Neural progenitor cell (in vitro differentiated cells): ENCODE measurements at regions not wholly inside any gene's neighbourhood (a gene's known extent, or its start where the extent isn't known, plus 50 kb on each side); places are given as distances from the start of the nearest gene placed in this dataset.

Experiments used
- CTCF ChIP-seq: fragments of 200-600 bp; sonication (generic); IDR thresholded peaks from 2 replicates; pipeline ENCODE4 v1.5.1; 2017; ENCODE audit warnings: antibody characterized with exemption, mild to moderate bottlenecking
- EZH2phosphoT487 ChIP-seq: fragments of 200-600 bp; sonication (generic); IDR thresholded peaks from 2 replicates; pipeline ENCODE4 v1.6.1; 2017; ENCODE audit warnings: antibody characterized with exemption

- TF ChIP-seq CTCF (no peak), EZH2phosphoT487 (no peak)
These were observed 477.0 kb downstream of the IPMK start for GRCh38 chr10:57790703-57791102.
